ENCODE measurements at regions not wholly inside any gene's neighbourhood (a gene's known extent, or its start where the extent isn't known, plus 50 kb on each side); places are given as distances from the start of the nearest gene placed in this dataset.

DNA sequence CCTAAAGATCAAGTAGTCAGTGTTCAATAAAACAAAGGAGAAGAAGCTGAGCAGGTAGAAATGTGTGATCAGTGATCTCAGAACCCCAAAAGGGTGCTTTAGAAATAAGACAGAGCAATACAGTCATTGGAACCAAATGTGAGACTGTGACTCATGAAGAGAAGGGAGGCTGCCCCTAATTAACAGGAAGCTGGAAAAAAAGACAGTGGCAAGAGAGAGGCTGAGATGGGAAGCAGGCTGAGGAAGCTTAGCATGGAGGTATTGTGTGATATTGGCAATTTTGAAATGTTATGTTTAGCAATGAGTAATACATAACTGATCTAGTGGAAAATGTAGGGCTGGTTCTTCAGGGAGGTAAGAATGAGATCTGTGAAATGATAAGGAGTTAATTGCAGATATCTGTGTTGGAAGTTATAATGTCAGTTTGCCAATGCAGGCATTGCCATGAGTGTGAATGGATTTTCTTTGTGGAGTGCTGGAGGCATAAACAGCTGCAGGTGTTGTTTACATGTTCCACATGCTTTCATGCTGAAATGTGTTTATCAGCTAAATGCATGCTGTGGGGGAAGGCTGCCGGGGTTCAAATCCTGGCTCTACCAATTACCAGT is 90.6 kb upstream of the CACNA1E start:
- no peak for DNase-seq

DNA sequence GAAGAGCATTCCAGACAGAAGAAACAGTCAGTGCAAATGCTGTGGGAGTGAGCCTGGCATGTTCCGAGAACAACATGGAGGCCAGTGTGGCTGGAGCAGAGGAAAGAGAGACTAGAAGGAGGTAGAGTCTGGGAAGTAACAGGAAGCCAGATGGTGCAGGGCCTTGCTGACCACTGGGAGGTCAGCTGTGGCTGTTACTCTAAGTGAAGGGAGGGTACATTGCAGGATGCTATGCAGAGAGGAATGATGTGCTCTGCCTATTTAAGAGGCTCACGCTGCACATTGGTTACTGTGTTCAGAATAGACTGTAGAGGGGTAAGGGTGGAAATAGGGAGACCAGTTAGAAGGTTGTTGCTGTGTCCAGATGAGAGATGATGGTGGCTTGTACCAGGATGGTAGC is 88.6 kb upstream of the CACNA1E start:
- no peak for DNase-seq

GRCh38 chr1:181396171-181396670 is 87.1 kb upstream of the CACNA1E start:
- peak; percentile 34 for DNase-seq

GRCh38 chr1:181396811-181397210 is 86.5 kb upstream of the CACNA1E start:
- DNase-seq, result no peak

DNA sequence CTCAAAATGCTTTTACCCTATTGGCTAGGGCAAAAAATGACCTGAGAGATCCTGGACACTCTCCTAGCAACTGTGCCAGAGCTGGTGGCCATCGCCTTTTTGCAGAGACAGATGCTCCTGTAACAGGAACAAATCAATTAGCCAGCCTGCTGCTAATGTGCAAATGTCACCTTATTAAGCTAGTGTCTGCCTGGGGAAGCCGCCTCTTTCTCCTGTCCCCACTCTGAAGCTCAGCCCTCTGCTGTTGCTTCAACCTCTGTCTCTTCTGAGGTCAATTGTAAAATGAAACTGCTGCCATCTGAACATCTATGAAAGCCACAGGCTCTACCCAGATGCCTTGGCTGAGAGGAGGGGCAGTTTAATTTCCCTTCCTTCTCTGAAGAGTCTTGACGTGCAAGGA is 85.5 kb upstream of the CACNA1E start:
- no peak for DNase-seq

DNA sequence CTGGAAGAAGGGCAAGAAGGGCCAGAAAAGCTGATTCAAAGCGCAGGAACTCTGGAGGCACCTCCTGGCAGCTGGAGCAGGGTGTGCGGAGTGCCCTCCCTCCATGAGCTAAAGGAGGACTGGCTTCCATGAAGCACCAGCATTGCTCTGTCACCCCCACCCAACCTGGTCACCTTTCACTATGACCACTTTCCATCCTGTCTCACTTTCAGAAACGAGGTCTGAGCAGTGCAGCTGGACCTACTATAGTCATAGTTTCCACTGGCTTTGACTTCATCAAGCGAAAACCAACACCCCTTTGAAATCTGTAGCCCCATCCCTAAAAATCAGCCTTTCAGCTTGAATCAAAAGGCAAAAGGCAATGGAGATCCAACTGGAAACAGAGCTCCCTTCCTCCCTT is 84.8 kb upstream of the CACNA1E start:
- no peak for DNase-seq

DNA sequence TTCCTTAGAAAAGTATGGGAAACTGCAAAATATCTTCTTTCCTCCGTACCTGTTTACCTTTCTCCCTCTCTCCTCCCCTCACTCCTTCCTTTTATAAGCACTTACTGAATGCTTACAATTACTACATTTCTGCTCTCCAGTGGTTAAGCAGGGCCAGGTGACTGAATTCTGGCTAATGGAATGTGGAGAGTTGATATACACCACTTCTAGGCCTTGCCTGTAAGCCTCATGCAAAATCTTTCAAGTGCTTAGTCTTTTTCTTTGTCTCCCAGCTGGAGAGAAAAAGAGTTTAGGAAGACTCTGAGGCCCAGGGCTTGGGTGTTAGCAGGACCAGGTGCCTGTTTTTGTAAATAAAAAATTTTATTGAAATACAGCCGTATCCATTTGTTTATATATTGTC is 77.7 kb upstream of the CACNA1E start:
- DNase-seq, result no peak

DNA sequence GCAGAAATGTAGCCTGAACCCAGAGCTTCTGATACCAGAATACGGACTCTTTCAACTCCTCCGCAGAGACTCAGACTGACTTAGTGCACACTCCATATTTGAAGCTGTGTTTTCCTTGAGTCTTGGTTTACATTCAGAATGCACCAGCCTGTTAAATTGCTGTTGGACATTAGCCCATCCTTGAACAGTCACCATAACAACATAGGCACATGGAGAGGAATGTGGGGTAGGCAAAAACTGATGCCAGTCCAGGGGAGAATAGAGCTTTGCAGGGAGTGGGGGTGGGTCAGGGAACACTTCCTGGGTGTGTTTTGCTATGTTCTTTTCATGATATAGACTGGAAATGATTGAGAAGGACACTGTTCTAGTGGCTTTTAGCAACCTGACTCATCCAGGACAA is 76.3 kb upstream of the CACNA1E start:
- no peak for DNase-seq

- DNase-seq, result no peak
Measured at GRCh38 chr1:181409981-181410380, 73.3 kb upstream of the CACNA1E start.

GRCh38 chr1:181412746-181413145 is 70.6 kb upstream of the CACNA1E start:
- no peak for DNase-seq

GRCh38 chr1:181413195-181413815 is 70.0 kb upstream of the CACNA1E start:
- DNase-seq, result no peak

- no peak for DNase-seq
Measured at GRCh38 chr1:181413836-181414235, 69.5 kb upstream of the CACNA1E start.

DNA sequence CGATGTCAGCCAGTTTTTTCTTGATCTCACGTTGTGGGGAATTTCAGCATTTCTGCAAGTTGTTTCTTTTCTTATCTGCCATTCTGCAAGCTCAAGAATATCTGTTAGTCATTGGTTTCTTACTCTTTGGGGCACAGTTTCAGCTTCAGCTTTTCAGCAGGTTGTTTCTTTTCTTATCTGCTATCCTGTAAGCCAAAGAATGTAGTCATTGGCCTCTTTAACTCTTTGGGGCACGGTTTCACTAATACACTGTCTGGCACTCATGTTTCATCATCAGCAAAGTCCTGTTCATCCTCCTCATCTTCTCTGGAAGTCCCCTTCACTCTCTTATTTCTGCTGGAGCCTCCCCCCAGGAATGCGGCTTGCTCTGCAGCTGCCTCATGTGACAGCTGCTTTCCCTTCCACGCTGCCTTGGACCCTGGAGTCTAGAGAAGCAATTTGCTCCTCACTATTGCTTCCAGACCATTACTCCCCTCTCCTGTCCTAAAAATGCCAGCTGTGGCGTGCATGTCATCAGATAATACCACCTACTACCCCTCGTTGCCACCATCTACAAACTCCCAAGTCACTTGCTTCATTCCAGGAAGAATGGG is 67.0 kb upstream of the CACNA1E start:
- no peak for DNase-seq

DNA sequence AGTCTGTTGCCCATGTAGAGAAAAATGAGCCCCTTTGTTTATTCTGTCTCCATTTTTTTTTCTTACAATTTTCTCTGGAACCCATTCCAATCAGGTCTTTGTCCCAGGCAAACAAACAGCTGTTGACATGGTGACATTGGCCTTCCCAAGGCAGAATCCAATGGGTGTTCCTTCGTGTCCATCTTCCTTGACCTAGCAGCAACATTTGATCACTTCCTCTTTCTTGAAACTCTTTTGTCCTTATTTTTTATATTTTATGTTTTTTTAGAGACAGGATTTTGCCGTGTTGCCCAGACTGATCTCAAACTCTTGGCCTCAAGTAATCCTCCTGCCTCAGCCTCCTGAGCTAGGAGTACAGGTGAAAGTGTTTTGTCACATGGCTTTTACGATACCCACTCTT is 65.4 kb upstream of the CACNA1E start:
- no peak for DNase-seq

DNA sequence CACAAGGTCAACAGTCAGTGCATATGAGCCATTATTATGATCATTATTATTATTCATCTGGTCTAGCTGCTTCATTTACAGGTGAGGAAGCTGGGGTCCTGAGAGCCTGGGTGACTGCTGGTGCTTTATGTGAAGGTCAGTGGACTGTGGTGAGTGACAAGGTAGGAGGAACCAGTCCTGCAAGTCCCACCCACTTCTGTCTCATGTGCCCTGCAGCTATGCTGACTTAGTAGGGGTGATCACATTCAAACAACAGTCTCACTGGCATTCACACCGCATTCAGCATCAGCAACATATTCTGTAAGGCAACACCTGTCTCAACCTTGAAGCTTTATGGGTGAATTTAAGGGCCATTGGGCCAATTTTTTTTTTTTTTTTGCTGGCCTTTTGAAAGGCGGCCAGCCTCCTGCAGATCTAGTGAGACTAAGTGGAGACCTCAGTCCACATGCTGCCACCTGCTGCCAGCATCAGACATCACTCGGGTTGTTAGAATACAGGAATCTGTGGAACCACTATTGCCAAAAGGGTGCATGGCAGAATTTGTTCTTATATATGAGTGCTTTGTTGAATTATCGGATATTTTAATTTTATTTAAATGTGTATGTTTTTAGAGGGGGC is 59.9 kb upstream of the CACNA1E start:
- peak; percentile 18 for DNase-seq

DNA sequence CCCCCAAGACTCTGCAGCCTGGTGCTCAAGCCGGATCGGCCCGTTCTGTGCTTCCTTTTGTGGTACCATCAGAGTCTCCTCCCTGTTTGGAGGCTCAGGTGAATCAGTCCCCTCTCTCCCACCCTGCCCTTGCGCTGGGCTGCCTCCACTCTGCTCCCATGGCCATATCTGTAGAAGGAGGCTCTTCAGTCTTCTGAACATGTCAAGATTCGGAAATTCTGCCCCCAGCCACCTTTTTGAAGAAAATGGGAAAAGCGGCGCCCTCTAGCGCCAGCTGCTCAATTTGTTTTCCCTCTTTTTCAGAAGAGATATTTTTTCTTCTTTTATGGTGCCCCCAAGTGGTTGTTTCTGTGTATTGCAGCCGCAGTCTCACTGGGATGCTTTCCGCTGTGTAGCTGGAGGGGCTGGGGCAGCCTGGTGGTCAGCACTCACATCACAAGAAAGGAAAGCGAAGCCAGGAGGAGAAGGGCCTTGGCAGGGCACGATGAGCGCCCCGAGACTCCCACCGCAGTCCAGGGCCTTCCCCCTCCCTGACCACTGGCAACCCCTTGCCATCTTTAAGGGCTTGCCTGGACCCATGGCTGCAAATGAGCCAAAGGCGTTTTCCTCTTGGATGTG is 58.4 kb upstream of the CACNA1E start:
- peak; percentile 74 for DNase-seq

DNA sequence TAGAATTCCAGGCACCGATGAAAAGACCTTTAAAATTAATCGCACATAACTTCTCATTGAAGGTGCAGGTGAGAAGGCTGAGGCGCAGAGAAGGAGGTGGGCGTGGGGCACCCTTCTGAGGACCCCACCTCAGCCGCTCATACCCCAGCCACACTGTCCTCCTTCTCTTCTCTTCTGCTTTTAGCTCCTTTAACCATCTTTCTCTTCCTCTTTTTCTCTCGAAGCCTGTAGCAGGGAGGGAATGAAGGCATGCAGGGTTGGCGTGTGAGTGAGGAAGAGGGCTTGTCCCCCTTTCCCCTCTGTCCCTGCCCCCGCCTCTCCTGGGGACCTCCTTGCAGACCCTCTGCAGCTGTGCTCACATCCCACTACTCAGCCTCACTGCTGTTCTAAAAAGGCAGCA is 57.8 kb upstream of the CACNA1E start:
- DNase-seq, result no peak

GRCh38 chr1:181429462-181429861 is 53.9 kb upstream of the CACNA1E start:
- no peak for DNase-seq

GRCh38 chr1:181430015-181430885 is 53.1 kb upstream of the CACNA1E start:
- no peak for DNase-seq

Measured in activated naive CD4-positive, alpha-beta T cell treated with Interleukin-2 at 50 U/mL for 16 hours (primary cell).